WTC11 (cell line): ENCODE measurements at regions not wholly inside any gene's neighbourhood (a gene's known extent, or its start where the extent isn't known, plus 50 kb on each side); places are given as distances from the start of the nearest gene placed in this dataset. TPM values are rescaled to one million over a fixed set of nuclear protein-coding genes. Genes with fewer than 3 reads are reported as not detected.
A peak's percentile ranks its signal among the peaks of the same experiment; 100 is the strongest.

ENCODE experiments used
- ATAC-seq: fragments of 200-7000 bp; cut with Tn5 transposase; 2 replicates; pipeline ENCODE4 v1.10.0; 2021; ENCODE audit warnings: mild to moderate bottlenecking, moderate library complexity
- CTCF ChIA-PET: fragments of 300-600 bp; sonication (Branson Sonifier 250); formaldehyde crosslinking; loops from one replicate; lab custom pipeline; 2021; ENCODE audit warnings: antibody characterized with exemption; lab: Charles Lee
- POLR2A ChIA-PET: fragments of 350-600 bp; sonication (Branson Sonifier 250); formaldehyde crosslinking; loops from one replicate; lab custom pipeline; 2021; ENCODE audit warnings: antibody characterized with exemption; lab: Charles Lee
- DNase-seq: peaks from one replicate; pipeline ENCODE4 v3.0.0; 2021; ENCODE audit warnings: low spot score
- H3K27ac Mint-ChIP-seq: 2 replicates; pipeline ENCODE4 v1.8.0; 2021; ENCODE audit warnings: mixed read lengths
- H3K27me3 Mint-ChIP-seq: 2 replicates; pipeline ENCODE4 v1.8.0; 2021; ENCODE audit warnings: low read depth, mild to moderate bottlenecking, moderate library complexity, mixed read lengths
- H3K36me3 Mint-ChIP-seq: 2 replicates; pipeline ENCODE4 v1.8.0; 2021; ENCODE audit warnings: mixed read lengths
- H3K4me1 Mint-ChIP-seq: 2 replicates; pipeline ENCODE4 v1.8.0; 2022; ENCODE audit warnings: mixed read lengths
- H3K4me3 Mint-ChIP-seq: 2 replicates; pipeline ENCODE4 v1.8.0; 2021; ENCODE audit warnings: mild to moderate bottlenecking, moderate library complexity, mixed read lengths
- H3K9me3 Mint-ChIP-seq: 2 replicates; pipeline ENCODE4 v1.8.0; 2021; ENCODE audit warnings: mixed read lengths
- AFF4 ChIP-seq: sonication (generic); formaldehyde crosslinking; IDR thresholded peaks from 2 replicates; pipeline ENCODE4 v1.8.1; 2023; ENCODE audit warnings: mild to moderate bottlenecking, missing genetic modification reagents, borderline replicate concordance
- ATF1 ChIP-seq: sonication (generic); formaldehyde crosslinking; IDR thresholded peaks from 2 replicates; pipeline ENCODE4 v1.8.1; 2023; ENCODE audit warnings: mild to moderate bottlenecking, moderate library complexity, missing genetic modification reagents
- ERG ChIP-seq: fragments of 250-450 bp; sonication (Bioruptor Pico); IDR thresholded peaks from 2 replicates; pipeline ENCODE4 v1.8.0; 2021; ENCODE audit warnings: mild to moderate bottlenecking
- ESRRA ChIP-seq: sonication (generic); formaldehyde crosslinking; IDR thresholded peaks from 2 replicates; pipeline ENCODE4 v1.8.1; 2022; ENCODE audit warnings: mild to moderate bottlenecking, missing genetic modification reagents, borderline replicate concordance
- SMAD3 ChIP-seq: sonication (generic); formaldehyde crosslinking; IDR thresholded peaks from 2 replicates; pipeline ENCODE4 v1.8.0; 2022; ENCODE audit warnings: missing genetic modification reagents, mild to moderate bottlenecking, borderline replicate concordance
- ZNF263 ChIP-seq: sonication (generic); formaldehyde crosslinking; IDR thresholded peaks from 2 replicates; pipeline ENCODE4 v1.8.1; 2022; ENCODE audit warnings: low read depth, mild to moderate bottlenecking, moderate library complexity, missing genetic modification reagents
- ZNF425 ChIP-seq: fragments of 250-450 bp; sonication (Bioruptor Pico); conservative IDR thresholded peaks from 2 replicates; pipeline ENCODE4 v1.9.0; 2021; ENCODE audit warnings: mild to moderate bottlenecking
- microRNA-seq: library from miRNA; unstranded; fragments of <30 nt; microRNA quantifications from one replicate; pipeline ENCODE4 v1.2.0, GENCODE V29; 2022; ENCODE audit warnings: borderline number of aligned reads
- TF ChIP-seq, protein P1 (sequence below): sonication (generic); formaldehyde crosslinking; conservative IDR thresholded peaks from 2 replicates; pipeline ENCODE4 v1.8.1; 2022; ENCODE audit warnings: mild to moderate bottlenecking, missing genetic modification reagents

DNA sequence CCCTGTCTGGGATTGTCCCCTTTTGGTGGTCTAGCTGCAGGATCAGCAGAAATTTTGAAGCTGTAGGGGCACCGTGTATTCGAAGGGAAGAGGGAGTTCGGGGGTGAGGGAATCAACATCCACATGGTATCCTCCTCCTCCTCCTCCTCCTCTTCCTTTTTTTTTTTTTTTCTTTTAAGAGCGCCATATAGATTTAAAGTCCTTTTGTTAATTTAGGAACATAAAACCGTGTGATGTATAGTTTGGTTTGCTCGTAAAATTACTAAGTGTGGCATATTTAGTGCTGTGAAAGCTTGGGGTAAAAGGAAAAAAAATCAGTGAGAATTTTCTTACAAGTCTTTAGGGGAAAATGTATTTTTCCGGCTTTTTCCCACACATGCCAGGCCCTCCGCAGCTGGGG lies 50.1 kb upstream of the GSE1 start:
- peaks cover 82% of the 10 kb centered on the region for H3K4me1 Mint-ChIP-seq
- H3K9me3 Mint-ChIP-seq: no peaks in the 10 kb centered on the region
- POLR2A ChIA-PET: interaction anchor here (1.0 to 1.2 kb wide), 2 partner anchors 44 to 289 kb away, joined by 3 to 4 read pairs; no protein-coding TSS in a partner anchor
- no peak overlapping the region for H3K4me3 Mint-ChIP-seq
- DNase-seq: no peak
- no peaks in the 10 kb centered on the region for H3K27me3 Mint-ChIP-seq
- TF ChIP-seq AFF4 (CRISPR knock-in tag): no peak
- no peak for TF ChIP-seq ERG (CRISPR knock-in tag)
- TF ChIP-seq ZNF425 (CRISPR knock-in tag): no peak
- TF ChIP-seq, protein P1, sequence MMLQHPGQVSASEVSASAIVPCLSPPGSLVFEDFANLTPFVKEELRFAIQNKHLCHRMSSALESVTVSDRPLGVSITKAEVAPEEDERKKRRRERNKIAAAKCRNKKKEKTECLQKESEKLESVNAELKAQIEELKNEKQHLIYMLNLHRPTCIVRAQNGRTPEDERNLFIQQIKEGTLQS (CRISPR knock-in tag): no peak
- no peak for TF ChIP-seq SMAD3 (CRISPR knock-in tag)
- TF ChIP-seq ESRRA: no peak
- TF ChIP-seq ZNF263 (CRISPR knock-in tag): no peak
- TF ChIP-seq ATF1 (CRISPR knock-in tag): no peak
- TF ChIP-seq, all 79 proteins: peak for 0
- Mint-ChIP-seq H3K36me3 (no peaks in the 10 kb centered on the region; the same call in 1 of the 2 replicates), H3K27ac (peak overlapping the region; percentile 6; the same call in 1 of the 2 replicates)
- CTCF ChIA-PET: interaction anchor here (0.7 to 7.9 kb wide), 22 partner anchors 11 to 448 kb away, joined by 3 to 60 read pairs (median 4); no protein-coding TSS in a partner anchor
- ATAC-seq: no peak

Small RNAs in the stretch of these regions (microRNA-seq; reads per million reads assigned to microRNA genes)
- gene MIR5093: not detected
